GM18498 (cell line): ENCODE measurements at regions not wholly inside any gene's neighbourhood (a gene's known extent, or its start where the extent isn't known, plus 50 kb on each side); places are given as distances from the start of the nearest gene placed in this dataset.
"Not testable (repeated sequence)": the region's sequence is repeated elsewhere in the genome, so short reads cannot be mapped to it uniquely, and the experiment has no call there.

Source experiments
- ATAC-seq: cut with Tn5 transposase; IDR thresholded peaks from one replicate; pipeline ENCODE4 v1.9.1; 2021; ENCODE audit warnings: mild to moderate bottlenecking, moderate library complexity; ENCODE audit not compliant: unreplicated experiment

- ATAC-seq: no peak
Measured at GRCh38 chr2:196515608-196516007, 123.9 kb upstream of the CCDC150 start.

- no peak for ATAC-seq
Measured at GRCh38 chr2:196516564-196516963, 123.0 kb upstream of the CCDC150 start.

GRCh38 chr2:196520605-196521004 is 118.9 kb upstream of the CCDC150 start:
- ATAC-seq: no peak

- ATAC-seq: not testable (repeated sequence)
Measured at GRCh38 chr2:196526981-196527725, 112.4 kb upstream of the CCDC150 start.

GRCh38 chr2:196528486-196529223 is 110.9 kb upstream of the CCDC150 start:
- ATAC-seq: no peak

- no peak for ATAC-seq
Measured at GRCh38 chr2:196530910-196531309, 108.6 kb upstream of the CCDC150 start.

GRCh38 chr2:196533772-196534397 is 105.6 kb upstream of the CCDC150 start:
- no peak for ATAC-seq

GRCh38 chr2:196534495-196534894 is 105.0 kb upstream of the CCDC150 start:
- ATAC-seq: no peak

- ATAC-seq: no peak
Measured at GRCh38 chr2:196535061-196535460, 104.5 kb upstream of the CCDC150 start.

GRCh38 chr2:196535742-196536141 is 103.8 kb upstream of the CCDC150 start:
- ATAC-seq: no peak

- no peak for ATAC-seq
Measured at GRCh38 chr2:196537311-196537710, 102.2 kb upstream of the CCDC150 start.

GRCh38 chr2:196538189-196538588 is 101.3 kb upstream of the CCDC150 start:
- no peak for ATAC-seq

- no peak for ATAC-seq
Measured at GRCh38 chr2:196538646-196539045, 100.9 kb upstream of the CCDC150 start.

- no peak for ATAC-seq
Measured at GRCh38 chr2:196544906-196545433, 94.5 kb upstream of the CCDC150 start.

GRCh38 chr2:196546151-196546919 is 93.2 kb upstream of the CCDC150 start:
- ATAC-seq: no peak

GRCh38 chr2:196549052-196549451 is 90.5 kb upstream of the CCDC150 start:
- ATAC-seq: no peak

- ATAC-seq: no peak
Measured at GRCh38 chr2:196551014-196551413, 88.5 kb upstream of the CCDC150 start.

- ATAC-seq: no peak
Measured at GRCh38 chr2:196555161-196555560, 84.4 kb upstream of the CCDC150 start.

- no peak for ATAC-seq
Measured at GRCh38 chr2:196555726-196556125, 83.8 kb upstream of the CCDC150 start.

- no peak for ATAC-seq
Measured at GRCh38 chr2:196558497-196558896, 81.0 kb upstream of the CCDC150 start.

GRCh38 chr2:196563876-196564275 is 75.6 kb upstream of the CCDC150 start:
- no peak for ATAC-seq
